Neural cell (in vitro differentiated cells): ENCODE measurements at regions not wholly inside any gene's neighbourhood (a gene's known extent, or its start where the extent isn't known, plus 50 kb on each side); places are given as distances from the start of the nearest gene placed in this dataset.

Experiments used
- H2AFZ ChIP-seq: fragments of 200-600, 300-800 bp; sonication (generic), shearing (Covaris generic); 2 replicates; pipeline ENCODE4 v1.6.0; 2014; ENCODE audit warnings: low read depth, mild to moderate bottlenecking, antibody characterized with exemption, low read length, moderate library complexity
- H3F3A ChIP-seq: fragments of 200-600 bp; shearing (Covaris generic); 2 replicates; pipeline ENCODE4 v1.6.1; 2016; ENCODE audit warnings: mild to moderate bottlenecking, moderate library complexity, mixed read lengths, antibody characterized with exemption, low read length; ENCODE audit not compliant: insufficient read depth, poor library complexity, severe bottlenecking
- H3K27ac ChIP-seq: fragments of 200-600, 300-800 bp; sonication (generic), shearing (Covaris generic); 2 replicates; pipeline ENCODE4 v1.5.1; 2014; ENCODE audit warnings: mild to moderate bottlenecking, low read length, moderate library complexity
- H3K27me3 ChIP-seq: fragments of 300-800, 200-600 bp; sonication (generic), shearing (Covaris generic); 2 replicates; pipeline ENCODE4 v1.6.0; 2014; ENCODE audit warnings: mild to moderate bottlenecking, low read depth, low read length, moderate library complexity; ENCODE audit not compliant: insufficient read depth
- H3K36me3 ChIP-seq: fragments of 300-800, 200-600 bp; sonication (generic), shearing (Covaris generic); 2 replicates; pipeline ENCODE4 v1.5.1; 2014; ENCODE audit warnings: mild to moderate bottlenecking, antibody characterized with exemption, low read length, moderate library complexity; ENCODE audit not compliant: insufficient read depth
- H3K4me2 ChIP-seq: fragments of 300-800, 200-600 bp; sonication (generic), shearing (Covaris generic); 2 replicates; pipeline ENCODE4 v1.6.0; 2014; ENCODE audit warnings: mild to moderate bottlenecking, low read length
- H3K4me3 ChIP-seq: fragments of 300-800, 200-600 bp; sonication (generic), shearing (Covaris generic); 2 replicates; pipeline ENCODE4 v1.5.1; 2014; ENCODE audit warnings: mild to moderate bottlenecking, low read length, moderate library complexity
- H3K79me2 ChIP-seq: fragments of 200-600 bp; shearing (Covaris generic); replicated peaks from 2 replicates; pipeline ENCODE4 v1.6.0; 2014; ENCODE audit warnings: mild to moderate bottlenecking, low read length, moderate library complexity; ENCODE audit not compliant: insufficient read depth
- H3K9ac ChIP-seq: fragments of 300-800, 200-600 bp; sonication (generic), shearing (Covaris generic); 2 replicates; pipeline ENCODE4 v1.6.1; 2016; ENCODE audit warnings: mild to moderate bottlenecking, low read length, mixed read lengths
- H3K9me2 ChIP-seq: fragments of 200-600 bp; shearing (Covaris generic); 2 replicates; pipeline ENCODE4 v1.6.1; 2016; ENCODE audit warnings: mild to moderate bottlenecking, low read length, mixed read lengths; ENCODE audit not compliant: insufficient read depth
- H3K9me3 ChIP-seq: fragments of 200-600, 300-800 bp; sonication (generic), shearing (Covaris generic); 2 replicates; pipeline ENCODE4 v1.6.1; 2016; ENCODE audit warnings: mild to moderate bottlenecking, mixed run types, low read length, moderate library complexity, mixed read lengths
- H4K20me1 ChIP-seq: fragments of 200-600 bp; shearing (Covaris generic); 2 replicates; pipeline ENCODE4 v1.6.1; 2016; ENCODE audit warnings: mild to moderate bottlenecking, mixed run types; ENCODE audit not compliant: insufficient read depth
- EP300 ChIP-seq: fragments of 450-650 bp; conservative IDR thresholded peaks from 2 replicates; pipeline ENCODE4 v1.6.1; 2014; ENCODE audit warnings: antibody characterized with exemption, mild to moderate bottlenecking, moderate library complexity; ENCODE audit not compliant: poor library complexity, severe bottlenecking
- EZH2 ChIP-seq: fragments of 200-600, 300-800 bp; shearing (Covaris generic), sonication (generic); IDR thresholded peaks from 2 replicates; pipeline ENCODE4 v1.6.1; 2014; ENCODE audit warnings: antibody characterized with exemption, low read length, borderline replicate concordance, mild to moderate bottlenecking; ENCODE audit not compliant: insufficient read depth, poor library complexity, severe bottlenecking
- MXI1 ChIP-seq: fragments of 450-650 bp; conservative IDR thresholded peaks from 2 replicates; pipeline ENCODE4 v1.6.1; 2014; ENCODE audit warnings: antibody characterized with exemption, mild to moderate bottlenecking; ENCODE audit not compliant: poor library complexity, severe bottlenecking
- POLR2AphosphoS5 ChIP-seq: IDR thresholded peaks from 2 replicates; pipeline ENCODE4 v1.6.1; 2012
- RAD21 ChIP-seq: fragments of 450-650 bp; conservative IDR thresholded peaks from 2 replicates; pipeline ENCODE4 v1.6.1; 2014; ENCODE audit warnings: antibody characterized with exemption, mild to moderate bottlenecking, moderate library complexity
- REST ChIP-seq: IDR thresholded peaks from 2 replicates; pipeline ENCODE4 v1.6.1; 2012; ENCODE audit warnings: borderline replicate concordance
- SMC3 ChIP-seq: fragments of 450-650 bp; conservative IDR thresholded peaks from 2 replicates; pipeline ENCODE4 v1.6.1; 2014; ENCODE audit warnings: antibody characterized with exemption, mild to moderate bottlenecking, moderate library complexity; ENCODE audit not compliant: poor library complexity
- TAF1 ChIP-seq: IDR thresholded peaks from 2 replicates; pipeline ENCODE4 v1.6.1; 2012; ENCODE audit warnings: low read depth
- TF ChIP-seq, protein P1 (sequence below): fragments of 450-650 bp; IDR thresholded peaks from 2 replicates; pipeline ENCODE4 v1.5.1; 2014; ENCODE audit warnings: antibody characterized with exemption, mild to moderate bottlenecking, moderate library complexity; ENCODE audit not compliant: poor library complexity, severe bottlenecking

- Histone ChIP-seq H3K9ac (no peak overlapping the region), H3K9me2 (no peaks in the 10 kb centered on the region), H3K27me3 (no peaks in the 10 kb centered on the region), H3K36me3 (no peaks in the 10 kb centered on the region), H4K20me1 (no peaks in the 10 kb centered on the region), H3K9me3 (no peaks in the 10 kb centered on the region), H2AFZ (no peak overlapping the region), H3K4me2 (no peak overlapping the region), H3K4me3 (no peak overlapping the region), H3F3A (no peaks in the 10 kb centered on the region), H3K27ac (no peak overlapping the region), H3K79me2 (no peaks in the 10 kb centered on the region)
- TF ChIP-seq SMC3 (no peak), RAD21 (no peak), POLR2AphosphoS5 (no peak), REST (no peak), EZH2 (no peak), TAF1 (no peak), EP300 (no peak), MXI1 (no peak)
- TF ChIP-seq, protein P1, sequence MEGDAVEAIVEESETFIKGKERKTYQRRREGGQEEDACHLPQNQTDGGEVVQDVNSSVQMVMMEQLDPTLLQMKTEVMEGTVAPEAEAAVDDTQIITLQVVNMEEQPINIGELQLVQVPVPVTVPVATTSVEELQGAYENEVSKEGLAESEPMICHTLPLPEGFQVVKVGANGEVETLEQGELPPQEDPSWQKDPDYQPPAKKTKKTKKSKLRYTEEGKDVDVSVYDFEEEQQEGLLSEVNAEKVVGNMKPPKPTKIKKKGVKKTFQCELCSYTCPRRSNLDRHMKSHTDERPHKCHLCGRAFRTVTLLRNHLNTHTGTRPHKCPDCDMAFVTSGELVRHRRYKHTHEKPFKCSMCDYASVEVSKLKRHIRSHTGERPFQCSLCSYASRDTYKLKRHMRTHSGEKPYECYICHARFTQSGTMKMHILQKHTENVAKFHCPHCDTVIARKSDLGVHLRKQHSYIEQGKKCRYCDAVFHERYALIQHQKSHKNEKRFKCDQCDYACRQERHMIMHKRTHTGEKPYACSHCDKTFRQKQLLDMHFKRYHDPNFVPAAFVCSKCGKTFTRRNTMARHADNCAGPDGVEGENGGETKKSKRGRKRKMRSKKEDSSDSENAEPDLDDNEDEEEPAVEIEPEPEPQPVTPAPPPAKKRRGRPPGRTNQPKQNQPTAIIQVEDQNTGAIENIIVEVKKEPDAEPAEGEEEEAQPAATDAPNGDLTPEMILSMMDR, result no peak
These were observed 192.2 kb downstream of the ZFP36L2 start for GRCh38 chr2:43034242-43034619.

DNA sequence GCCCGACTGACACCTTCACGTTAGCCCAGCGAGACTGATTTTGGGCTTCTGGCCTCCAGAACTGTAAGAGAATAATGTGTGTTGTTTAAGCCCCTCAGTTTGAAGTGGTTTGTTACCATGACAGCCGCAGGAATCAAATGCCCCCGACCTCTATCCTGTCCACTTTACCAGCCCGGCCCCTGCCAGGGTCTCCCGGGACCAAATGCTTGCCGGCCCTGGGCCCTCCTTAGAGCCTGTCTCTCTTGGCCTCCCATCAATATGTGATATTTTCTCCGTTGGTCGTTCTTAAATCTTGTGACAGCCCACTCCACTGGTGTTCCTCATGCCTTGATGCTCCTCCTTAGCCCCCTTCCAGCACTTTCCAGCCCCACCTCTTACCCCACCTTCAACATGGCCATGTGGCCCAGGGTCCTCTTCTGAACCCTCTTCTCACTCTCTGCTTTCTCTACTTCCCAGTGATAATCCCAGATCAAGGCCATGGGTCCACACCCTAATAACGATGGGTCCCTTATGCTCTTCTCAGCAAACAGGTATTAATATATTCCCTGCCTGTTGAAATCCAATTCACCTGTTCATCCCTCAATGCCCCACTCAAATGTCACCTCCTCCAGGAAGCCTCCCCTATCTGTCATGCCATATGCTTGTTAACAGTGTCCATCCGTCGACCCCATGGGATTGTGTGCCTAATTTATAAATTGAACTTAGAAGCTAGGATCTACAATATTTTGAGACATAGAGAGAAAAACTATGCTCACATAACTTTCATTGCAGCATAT, 192.8 kb downstream of the ZFP36L2 start:
- H4K20me1 ChIP-seq, result no peaks in the 10 kb centered on the region
- H3K36me3 ChIP-seq, result no peaks in the 10 kb centered on the region
- no peaks in the 10 kb centered on the region for H3K9me3 ChIP-seq
- no peak overlapping the region for H3K9ac ChIP-seq
- H2AFZ ChIP-seq, result no peak overlapping the region
- H3K27ac ChIP-seq, result no peak overlapping the region
- H3K27me3 ChIP-seq, result no peaks in the 10 kb centered on the region
- no peaks in the 10 kb centered on the region for H3K79me2 ChIP-seq
- no peak overlapping the region for H3K4me3 ChIP-seq
- no peak for TF ChIP-seq RAD21
- TF ChIP-seq REST, result no peak
- TF ChIP-seq POLR2AphosphoS5, result no peak
- no peak for TF ChIP-seq SMC3
- no peak for TF ChIP-seq TAF1
- TF ChIP-seq, protein P1, result no peak
- TF ChIP-seq MXI1, result no peak
- TF ChIP-seq EP300, result no peak
- no peak for TF ChIP-seq EZH2
- no peaks in the 10 kb centered on the region for H3F3A ChIP-seq
- no peaks in the 10 kb centered on the region for H3K9me2 ChIP-seq
- H3K4me2 ChIP-seq, result no peak overlapping the region
